Activated CD8-positive, alpha-beta T cell treated with anti-CD3 and anti-CD28 coated beads, Interleukin-2, amount 10 ng/mL, durations not matched to agents 7 days and 5 days (primary cell): ENCODE measurements at regions not wholly inside any gene's neighbourhood (a gene's known extent, or its start where the extent isn't known, plus 50 kb on each side); places are given as distances from the start of the nearest gene placed in this dataset.

Experiments used
- ATAC-seq: fragments of 150-1000 bp; cut with Tn5 transposase; one replicate; pipeline ENCODE4 v1.10.0; 2021; ENCODE audit warnings: moderate library complexity
- CTCF ChIA-PET: fragments of 350-600 bp; sonication (Branson Sonifier 250); formaldehyde crosslinking; loops from one replicate; lab custom pipeline; 2021; ENCODE audit warnings: antibody characterized with exemption; lab: Charles Lee
- POLR2A ChIA-PET: fragments of 350-600 bp; sonication (Branson Sonifier 250); formaldehyde crosslinking; loops from one replicate; lab custom pipeline; 2021; ENCODE audit warnings: antibody characterized with exemption; lab: Charles Lee
- DNase-seq: peaks from one replicate; pipeline ENCODE4 v3.0.0-alpha.2; 2020
- H3K27ac Mint-ChIP-seq: one replicate; pipeline ENCODE4 v1.8.0; 2021; ENCODE audit warnings: mild to moderate bottlenecking, mixed read lengths
- H3K27me3 Mint-ChIP-seq: one replicate; pipeline ENCODE4 v1.8.0; 2021; ENCODE audit warnings: low read depth, mixed read lengths
- H3K36me3 Mint-ChIP-seq: one replicate; pipeline ENCODE4 v1.8.0; 2021; ENCODE audit warnings: low read depth, mixed read lengths
- H3K4me1 Mint-ChIP-seq: one replicate; pipeline ENCODE4 v1.8.0; 2021; ENCODE audit warnings: low read depth, mixed read lengths
- H3K4me3 Mint-ChIP-seq: one replicate; pipeline ENCODE4 v1.8.0; 2021; ENCODE audit warnings: mild to moderate bottlenecking, mixed read lengths
- H3K9me3 Mint-ChIP-seq: one replicate; pipeline ENCODE4 v1.8.0; 2022; ENCODE audit warnings: mixed read lengths; ENCODE audit not compliant: insufficient read depth

GRCh38 chr3:124207077-124207476 lies 215.2 kb upstream of the ROPN1 start:
- DNase-seq: no peak
- ChIA-PET CTCF (no interaction called here), POLR2A (no interaction called here)
- Mint-ChIP-seq H3K36me3 (no peaks in the 10 kb centered on the region), H3K4me1 (no peaks in the 10 kb centered on the region), H3K9me3 (no peaks in the 10 kb centered on the region), H3K27ac (no peak overlapping the region), H3K4me3 (no peak overlapping the region), H3K27me3 (peaks cover 6% of the 10 kb centered on the region)
- ATAC-seq: no peak

- DNase-seq (no peak), ATAC-seq (no peak)
- H3K27me3 Mint-ChIP-seq: peaks cover 4% of the 10 kb centered on the region
- no peak overlapping the region for H3K27ac Mint-ChIP-seq
- H3K36me3 Mint-ChIP-seq: no peaks in the 10 kb centered on the region
- H3K4me3 Mint-ChIP-seq: no peak overlapping the region
- ChIA-PET POLR2A (no interaction called here), CTCF (no interaction called here)
- H3K4me1 Mint-ChIP-seq: no peaks in the 10 kb centered on the region
- H3K9me3 Mint-ChIP-seq: no peaks in the 10 kb centered on the region
These were observed 216.1 kb upstream of the ROPN1 start for GRCh38 chr3:124207873-124208485.

- Mint-ChIP-seq H3K27me3 (peaks cover 4% of the 10 kb centered on the region), H3K36me3 (no peaks in the 10 kb centered on the region), H3K4me1 (no peaks in the 10 kb centered on the region), H3K4me3 (no peak overlapping the region), H3K9me3 (no peaks in the 10 kb centered on the region), H3K27ac (no peak overlapping the region)
- no peak for ATAC-seq
- DNase-seq: no peak
- ChIA-PET POLR2A (no interaction called here), CTCF (no interaction called here)
These were observed 217.5 kb upstream of the ROPN1 start for GRCh38 chr3:124209426-124209825.

- no peaks in the 10 kb centered on the region for H3K4me1 Mint-ChIP-seq
- no peaks in the 10 kb centered on the region for H3K9me3 Mint-ChIP-seq
- H3K36me3 Mint-ChIP-seq: no peaks in the 10 kb centered on the region
- ATAC-seq (no peak), DNase-seq (no peak)
- ChIA-PET CTCF (no interaction called here), POLR2A (no interaction called here)
- no peak overlapping the region for H3K4me3 Mint-ChIP-seq
- H3K27me3 Mint-ChIP-seq: no peaks in the 10 kb centered on the region
- no peak overlapping the region for H3K27ac Mint-ChIP-seq
These were observed 219.0 kb upstream of the ROPN1 start for GRCh38 chr3:124210899-124211298.

- ATAC-seq (no peak), DNase-seq (no peak)
- H3K4me1 Mint-ChIP-seq: no peaks in the 10 kb centered on the region
- ChIA-PET CTCF (no interaction called here), POLR2A (no interaction called here)
- no peaks in the 10 kb centered on the region for H3K36me3 Mint-ChIP-seq
- H3K27ac Mint-ChIP-seq: no peak overlapping the region
- H3K9me3 Mint-ChIP-seq: no peaks in the 10 kb centered on the region
- H3K27me3 Mint-ChIP-seq: no peaks in the 10 kb centered on the region
- no peak overlapping the region for H3K4me3 Mint-ChIP-seq
These were observed 221.7 kb upstream of the ROPN1 start for GRCh38 chr3:124213641-124214040.

GRCh38 chr3:124217542-124217941 lies 225.6 kb upstream of the ROPN1 start:
- H3K36me3 Mint-ChIP-seq: no peaks in the 10 kb centered on the region
- H3K4me3 Mint-ChIP-seq: no peak overlapping the region
- no peaks in the 10 kb centered on the region for H3K27me3 Mint-ChIP-seq
- H3K27ac Mint-ChIP-seq: no peak overlapping the region
- ChIA-PET POLR2A (no interaction called here), CTCF (no interaction called here)
- no peaks in the 10 kb centered on the region for H3K4me1 Mint-ChIP-seq
- ATAC-seq (no peak), DNase-seq (peak; percentile 56)
- no peaks in the 10 kb centered on the region for H3K9me3 Mint-ChIP-seq

- Mint-ChIP-seq H3K36me3 (no peaks in the 10 kb centered on the region), H3K27ac (no peak overlapping the region), H3K4me1 (no peaks in the 10 kb centered on the region), H3K27me3 (no peaks in the 10 kb centered on the region), H3K9me3 (no peaks in the 10 kb centered on the region), H3K4me3 (no peak overlapping the region)
- CTCF ChIA-PET: no interaction called here
- POLR2A ChIA-PET: no interaction called here
- ATAC-seq: no peak
- DNase-seq: no peak
These were observed 229.5 kb upstream of the ROPN1 start for GRCh38 chr3:124221422-124221821.

- ATAC-seq: no peak
- Mint-ChIP-seq H3K4me1 (no peaks in the 10 kb centered on the region), H3K36me3 (no peaks in the 10 kb centered on the region), H3K27me3 (no peaks in the 10 kb centered on the region), H3K4me3 (no peak overlapping the region), H3K9me3 (no peaks in the 10 kb centered on the region), H3K27ac (no peak overlapping the region)
- DNase-seq: no peak
- POLR2A ChIA-PET: no interaction called here
- CTCF ChIA-PET: no interaction called here
These were observed 231.9 kb upstream of the ROPN1 start for GRCh38 chr3:124223853-124224252.

GRCh38 chr3:124227150-124227630 lies 235.3 kb upstream of the ROPN1 start:
- Mint-ChIP-seq H3K27ac (no peak overlapping the region), H3K36me3 (no peaks in the 10 kb centered on the region), H3K27me3 (peaks cover 2% of the 10 kb centered on the region), H3K9me3 (no peaks in the 10 kb centered on the region), H3K4me1 (no peaks in the 10 kb centered on the region), H3K4me3 (no peak overlapping the region)
- POLR2A ChIA-PET: no interaction called here
- ATAC-seq (no peak), DNase-seq (no peak)
- CTCF ChIA-PET: no interaction called here

- H3K27ac Mint-ChIP-seq: no peak overlapping the region
- H3K36me3 Mint-ChIP-seq: no peaks in the 10 kb centered on the region
- ATAC-seq (no peak), DNase-seq (no peak)
- peaks cover 2% of the 10 kb centered on the region for H3K27me3 Mint-ChIP-seq
- H3K4me1 Mint-ChIP-seq: no peaks in the 10 kb centered on the region
- H3K9me3 Mint-ChIP-seq: no peaks in the 10 kb centered on the region
- POLR2A ChIA-PET: no interaction called here
- CTCF ChIA-PET: no interaction called here
- H3K4me3 Mint-ChIP-seq: no peak overlapping the region
These were observed 237.5 kb upstream of the ROPN1 start for GRCh38 chr3:124229420-124229819.

- no peak overlapping the region for H3K4me3 Mint-ChIP-seq
- DNase-seq: no peak
- POLR2A ChIA-PET: no interaction called here
- H3K36me3 Mint-ChIP-seq: no peaks in the 10 kb centered on the region
- no peaks in the 10 kb centered on the region for H3K9me3 Mint-ChIP-seq
- peaks cover 2% of the 10 kb centered on the region for H3K27me3 Mint-ChIP-seq
- H3K27ac Mint-ChIP-seq: no peak overlapping the region
- ATAC-seq: no peak
- no peaks in the 10 kb centered on the region for H3K4me1 Mint-ChIP-seq
- CTCF ChIA-PET: no interaction called here
These were observed 237.9 kb upstream of the ROPN1 start for GRCh38 chr3:124229836-124230235.

GRCh38 chr3:124230432-124230831 lies 238.5 kb upstream of the ROPN1 start:
- ChIA-PET CTCF (no interaction called here), POLR2A (no interaction called here)
- ATAC-seq (no peak), DNase-seq (no peak)
- H3K4me3 Mint-ChIP-seq: no peak overlapping the region
- H3K27me3 Mint-ChIP-seq: peaks cover 2% of the 10 kb centered on the region
- no peaks in the 10 kb centered on the region for H3K36me3 Mint-ChIP-seq
- no peaks in the 10 kb centered on the region for H3K4me1 Mint-ChIP-seq
- no peaks in the 10 kb centered on the region for H3K9me3 Mint-ChIP-seq
- no peak overlapping the region for H3K27ac Mint-ChIP-seq

- DNase-seq (no peak), ATAC-seq (no peak)
- H3K36me3 Mint-ChIP-seq: no peaks in the 10 kb centered on the region
- H3K27me3 Mint-ChIP-seq: peaks cover 2% of the 10 kb centered on the region
- POLR2A ChIA-PET: no interaction called here
- CTCF ChIA-PET: no interaction called here
- H3K9me3 Mint-ChIP-seq: no peaks in the 10 kb centered on the region
- H3K4me1 Mint-ChIP-seq: no peaks in the 10 kb centered on the region
- H3K4me3 Mint-ChIP-seq: no peak overlapping the region
- H3K27ac Mint-ChIP-seq: no peak overlapping the region
These were observed 239.1 kb upstream of the ROPN1 start for GRCh38 chr3:124230998-124231397.
